Glutamatergic neuron (in vitro differentiated cells): ENCODE measurements at regions not wholly inside any gene's neighbourhood (a gene's known extent, or its start where the extent isn't known, plus 50 kb on each side); places are given as distances from the start of the nearest gene placed in this dataset.

Experiments
- DNase-seq: peaks from one replicate; pipeline ENCODE4 v3.0.0; 2022
- H3K27ac Mint-ChIP-seq: one replicate; pipeline ENCODE4 v1.8.0; 2020; ENCODE audit warnings: mild to moderate bottlenecking, mixed read lengths, inconsistent platforms; ENCODE audit not compliant: unreplicated experiment
- H3K27me3 Mint-ChIP-seq: one replicate; pipeline ENCODE4 v1.8.0; 2020; ENCODE audit warnings: mild to moderate bottlenecking, moderate library complexity, mixed read lengths, inconsistent platforms; ENCODE audit not compliant: unreplicated experiment
- H3K36me3 Mint-ChIP-seq: one replicate; pipeline ENCODE4 v1.8.0; 2020; ENCODE audit warnings: mild to moderate bottlenecking, mixed read lengths, inconsistent platforms; ENCODE audit not compliant: unreplicated experiment
- H3K4me1 Mint-ChIP-seq: one replicate; pipeline ENCODE4 v1.8.0; 2020; ENCODE audit warnings: mild to moderate bottlenecking, low read depth, mixed read lengths, inconsistent platforms; ENCODE audit not compliant: unreplicated experiment
- H3K4me3 Mint-ChIP-seq: one replicate; pipeline ENCODE4 v1.8.0; 2020; ENCODE audit warnings: mild to moderate bottlenecking, mixed read lengths, inconsistent platforms; ENCODE audit not compliant: unreplicated experiment
- H3K9me3 Mint-ChIP-seq: one replicate; pipeline ENCODE4 v1.8.0; 2020; ENCODE audit warnings: mild to moderate bottlenecking, moderate library complexity, mixed read lengths, inconsistent platforms; ENCODE audit not compliant: unreplicated experiment
- CTCF ChIP-seq: fragments of 200-600 bp; sonication (generic); IDR thresholded peaks from one replicate; pipeline ENCODE4 v1.5.0; 2021; ENCODE audit not compliant: partially characterized antibody, unreplicated experiment

GRCh38 chr4:62222121-62222520 lies 1022.0 kb downstream of the ADGRL3 start:
- TF ChIP-seq CTCF = no peak
- Mint-ChIP-seq H3K4me3 (no peak overlapping the region), H3K27ac (no peak overlapping the region), H3K36me3 (no peaks in the 10 kb centered on the region), H3K4me1 (no peaks in the 10 kb centered on the region), H3K9me3 (no peaks in the 10 kb centered on the region), H3K27me3 (no peaks in the 10 kb centered on the region)
- no peak for DNase-seq

- Mint-ChIP-seq H3K4me3 (no peak overlapping the region), H3K9me3 (no peaks in the 10 kb centered on the region), H3K4me1 (no peaks in the 10 kb centered on the region), H3K36me3 (no peaks in the 10 kb centered on the region), H3K27me3 (no peaks in the 10 kb centered on the region), H3K27ac (no peak overlapping the region)
- TF ChIP-seq CTCF = no peak
- no peak for DNase-seq
These were observed 1010.4 kb downstream of the ADGRL3 start for GRCh38 chr4:62210486-62210885.

GRCh38 chr4:62209757-62210485 lies 1009.8 kb downstream of the ADGRL3 start:
- no peak overlapping the region for H3K27ac Mint-ChIP-seq
- H3K27me3 Mint-ChIP-seq = no peaks in the 10 kb centered on the region

DNA sequence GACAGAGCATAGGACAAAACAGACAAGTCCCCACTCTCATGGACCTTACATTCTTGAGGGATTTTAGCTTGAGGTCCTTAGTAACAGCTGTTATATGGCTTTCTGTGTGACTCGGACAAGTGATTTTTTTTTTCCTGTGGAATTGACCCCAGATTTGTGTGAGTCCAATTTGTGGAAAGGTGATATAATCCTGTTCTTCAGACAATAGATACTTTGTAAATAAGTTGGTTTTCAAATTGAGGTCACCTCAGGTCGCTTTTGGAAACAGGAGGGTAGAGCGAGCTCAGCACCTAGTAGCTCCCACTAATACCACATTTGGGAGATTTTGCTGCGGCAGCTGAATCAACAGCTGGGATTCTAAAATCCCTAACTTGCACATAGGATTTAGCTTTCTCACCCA lies 1008.8 kb downstream of the ADGRL3 start:
- no peak for TF ChIP-seq CTCF
- no peak overlapping the region for H3K27ac Mint-ChIP-seq
- H3K4me1 Mint-ChIP-seq = no peaks in the 10 kb centered on the region
- no peaks in the 10 kb centered on the region for H3K36me3 Mint-ChIP-seq
- H3K9me3 Mint-ChIP-seq = no peaks in the 10 kb centered on the region
- peaks cover 2% of the 10 kb centered on the region for H3K27me3 Mint-ChIP-seq
- DNase-seq = no peak
- no peak overlapping the region for H3K4me3 Mint-ChIP-seq

More at GRCh38 chr4:62209757-62210485, 1009.8 kb downstream of the ADGRL3 start:
- H3K9me3 Mint-ChIP-seq = no peaks in the 10 kb centered on the region
- DNase-seq = no peak
- H3K4me1 Mint-ChIP-seq = no peaks in the 10 kb centered on the region
- no peaks in the 10 kb centered on the region for H3K36me3 Mint-ChIP-seq
- H3K4me3 Mint-ChIP-seq = no peak overlapping the region
- TF ChIP-seq CTCF = no peak

- Mint-ChIP-seq H3K4me1 (no peaks in the 10 kb centered on the region), H3K27me3 (peaks cover 2% of the 10 kb centered on the region)
- TF ChIP-seq CTCF = no peak
These were observed 1004.0 kb downstream of the ADGRL3 start for GRCh38 chr4:62204136-62204535.

More at GRCh38 chr4:62204136-62204535, 1004.0 kb downstream of the ADGRL3 start:
- H3K4me3 Mint-ChIP-seq = no peak overlapping the region
- no peak overlapping the region for H3K27ac Mint-ChIP-seq
- no peaks in the 10 kb centered on the region for H3K36me3 Mint-ChIP-seq
- no peaks in the 10 kb centered on the region for H3K9me3 Mint-ChIP-seq
- DNase-seq = no peak
